Muscle of back (tissue), 3 donors: ENCODE measurements at regions not wholly inside any gene's neighbourhood (a gene's known extent, or its start where the extent isn't known, plus 50 kb on each side); places are given as distances from the start of the nearest gene placed in this dataset.
"Not testable (repeated sequence)": the region's sequence is repeated elsewhere in the genome, so short reads cannot be mapped to it uniquely, and the experiment has no call there.

Experiments
- DNase-seq, 3 donors: peaks; one replicate each; pipeline versions ENCODE4 v3.0.0 to v3.0.0-alpha.2; 2013

DNA sequence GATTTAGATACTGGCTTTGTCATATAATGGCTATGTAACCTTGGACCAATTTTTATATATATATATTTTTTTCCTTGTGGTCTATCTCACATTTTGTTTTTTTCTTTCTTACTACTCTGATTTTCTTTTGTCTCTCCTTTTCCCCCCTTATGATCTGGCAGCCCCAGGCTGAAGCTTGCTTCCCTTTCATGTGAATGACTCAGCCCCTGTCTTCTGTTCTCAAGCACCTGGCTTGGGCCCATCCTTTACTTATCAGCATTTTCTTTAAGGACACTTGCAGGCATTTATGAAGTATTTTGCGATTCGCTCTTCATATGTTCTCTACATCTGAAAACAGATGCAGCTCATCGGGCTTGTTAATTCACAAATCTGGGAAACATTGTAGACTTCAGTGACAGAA, 163.6 kb downstream of the SPRY2 start:
- no peak for DNase-seq

GRCh38 chr13:80173224-80173623, 167.7 kb downstream of the SPRY2 start:
- peak in 1 of 3 donors; percentile 31 for DNase-seq

DNA sequence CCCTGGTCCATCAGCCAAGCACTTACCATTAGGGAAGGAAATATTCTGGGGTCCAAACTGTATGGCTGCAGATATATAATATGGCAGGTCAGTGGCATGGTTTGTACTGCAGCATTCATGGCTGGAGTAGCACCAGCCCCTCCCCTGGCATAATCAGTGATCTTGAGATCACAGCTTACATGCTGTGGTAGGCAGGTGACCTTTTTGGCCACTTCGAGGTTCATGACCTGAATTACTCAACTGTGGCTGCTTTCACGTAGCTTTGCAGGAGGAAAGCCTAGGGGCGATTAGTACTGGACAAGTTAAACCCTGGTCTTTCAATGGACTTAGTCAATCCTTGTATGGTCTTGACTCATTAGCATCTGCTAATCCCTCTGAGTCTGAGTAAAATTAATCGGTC, 169.8 kb downstream of the SPRY2 start:
- no peak for DNase-seq

- DNase-seq, result peak in 1 of 3 donors; percentile 22
These were observed 172.7 kb downstream of the SPRY2 start for GRCh38 chr13:80168089-80168850.

- DNase-seq, result no peak
These were observed 174.6 kb downstream of the SPRY2 start for GRCh38 chr13:80166352-80166751.

GRCh38 chr13:80164462-80164861, 176.5 kb downstream of the SPRY2 start:
- DNase-seq, result peak in 2 of 3 donors; percentile 27 to 45

DNA sequence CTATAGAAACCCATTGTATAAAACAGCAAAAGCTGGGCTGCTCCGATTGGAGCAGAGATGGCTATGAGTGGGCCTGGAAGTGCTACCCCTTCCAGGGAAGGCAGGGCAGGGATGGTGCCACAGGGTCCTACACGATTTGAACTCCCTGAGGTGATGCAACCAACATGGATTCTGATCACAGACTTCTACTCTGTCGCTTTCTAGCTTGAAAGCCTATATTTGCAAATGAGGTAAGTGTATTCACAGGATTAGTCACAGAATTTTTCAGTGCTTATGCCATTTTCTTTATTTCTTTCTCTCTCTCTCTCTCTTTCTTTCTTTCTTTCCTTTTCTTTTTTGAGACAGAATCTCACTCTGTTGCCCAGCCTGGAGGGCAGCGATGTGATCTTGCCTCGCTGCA, 179.0 kb downstream of the SPRY2 start:
- DNase-seq, result no peak

DNA sequence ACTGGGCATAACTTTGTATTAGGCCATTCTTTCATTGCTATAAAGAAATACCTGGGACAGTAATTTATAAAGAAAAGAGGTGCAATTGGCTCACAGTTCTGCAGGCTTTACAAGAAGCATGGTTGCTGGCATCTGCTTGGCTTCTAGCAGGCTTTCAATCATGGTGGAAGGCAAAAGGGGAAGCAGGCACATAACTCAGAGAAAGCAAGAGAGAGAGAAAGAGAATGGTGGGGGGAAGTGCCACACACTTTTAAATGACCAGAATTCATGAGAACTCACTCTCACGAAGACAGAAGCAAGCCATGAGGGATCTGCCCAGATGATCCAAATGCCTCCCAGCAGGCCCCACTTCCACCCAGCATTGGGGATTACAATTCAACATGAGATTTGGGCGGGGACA, 179.7 kb downstream of the SPRY2 start:
- no peak for DNase-seq

GRCh38 chr13:80160110-80160509, 180.8 kb downstream of the SPRY2 start:
- no peak for DNase-seq

- peak in 2 of 3 donors; percentile 37 to 73 for DNase-seq
These were observed 183.5 kb downstream of the SPRY2 start for GRCh38 chr13:80157261-80157932.

GRCh38 chr13:80152142-80152541, 188.8 kb downstream of the SPRY2 start:
- not testable (repeated sequence) for DNase-seq

DNA sequence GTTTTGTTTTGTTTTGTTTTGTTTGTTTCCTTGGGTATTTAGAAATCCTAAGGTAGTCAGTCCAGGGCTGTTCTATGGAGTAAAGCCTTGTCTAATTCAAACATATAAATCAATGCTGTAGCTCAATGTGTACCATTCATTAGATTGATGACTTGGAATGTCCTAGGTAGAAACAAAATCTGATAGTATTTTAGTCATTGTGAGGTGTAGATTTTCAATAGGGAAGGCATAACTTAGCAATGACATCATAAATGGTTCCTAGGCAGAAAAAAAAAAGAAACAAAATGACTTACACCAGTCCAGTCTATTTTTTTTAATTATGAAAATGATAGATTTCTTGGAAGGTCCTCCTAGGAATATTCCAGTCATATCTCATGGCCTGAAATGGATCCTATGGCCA, 189.9 kb downstream of the SPRY2 start:
- no peak for DNase-seq

GRCh38 chr13:80149736-80150135, 191.2 kb downstream of the SPRY2 start:
- no peak for DNase-seq

GRCh38 chr13:80145171-80145690, 195.7 kb downstream of the SPRY2 start:
- peak in 1 of 3 donors; percentile 36 for DNase-seq

DNA sequence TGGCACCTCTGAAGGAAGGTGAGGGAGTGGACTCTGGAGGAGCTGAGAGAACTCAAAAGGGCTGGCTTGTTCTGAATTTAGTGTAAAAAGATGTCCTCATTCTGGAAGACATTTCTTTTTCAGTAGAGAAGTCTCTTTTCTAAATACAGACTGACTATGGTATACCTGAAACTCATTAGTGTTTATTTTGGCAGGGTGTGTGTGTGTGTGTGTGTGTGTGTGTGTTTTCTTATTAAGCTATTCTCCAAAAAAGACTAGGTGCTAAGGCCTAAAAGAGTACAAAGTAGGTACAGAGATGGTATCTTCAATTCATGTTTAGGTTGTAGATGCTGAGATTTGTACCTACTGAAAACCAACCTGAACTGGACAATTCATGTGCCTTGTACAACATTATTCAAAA, 196.4 kb downstream of the SPRY2 start:
- DNase-seq, result no peak

GRCh38 chr13:80141123-80141849, 199.6 kb downstream of the SPRY2 start:
- DNase-seq, result peak; percentile 61 to 85 (median 78)

DNA sequence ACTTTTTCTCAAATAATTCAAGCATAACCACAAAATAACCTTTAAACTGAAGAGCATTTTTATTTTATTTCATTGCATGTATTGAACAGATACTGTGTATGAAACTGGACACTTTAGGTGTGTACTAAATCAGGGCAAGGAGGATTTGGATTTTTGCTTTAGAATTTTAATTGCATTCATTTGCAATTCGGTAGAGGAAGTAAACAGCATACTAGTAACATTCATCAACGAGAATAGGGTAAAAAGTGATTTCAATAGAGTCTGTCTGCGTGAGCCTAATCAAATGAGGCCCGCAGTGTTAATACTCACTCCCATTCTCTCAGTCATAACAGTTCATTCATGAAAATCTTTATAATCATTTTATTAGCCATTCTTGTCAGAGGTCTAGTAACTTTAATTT, 200.2 kb downstream of the SPRY2 start:
- DNase-seq, result no peak

DNA sequence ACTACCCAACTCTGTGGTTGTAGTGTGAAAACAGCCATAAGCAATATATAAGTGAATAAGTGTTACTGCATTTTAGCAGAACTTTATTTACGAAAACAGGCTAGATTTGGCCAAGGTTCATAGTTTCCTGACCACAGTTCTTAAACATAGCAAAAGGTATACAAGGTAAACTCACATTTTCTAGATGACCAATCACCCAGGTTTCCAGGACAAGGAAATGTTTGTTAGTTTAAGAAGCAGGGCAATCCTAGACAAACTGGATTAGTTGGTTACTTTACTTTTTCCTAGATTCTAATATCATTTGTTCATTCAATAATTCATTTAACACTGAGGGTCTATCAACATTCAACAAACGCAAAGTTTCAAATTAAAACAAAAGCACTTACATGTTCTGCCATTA, 201.7 kb downstream of the SPRY2 start:
- no peak for DNase-seq

GRCh38 chr13:80137994-80138393, 202.9 kb downstream of the SPRY2 start:
- DNase-seq, result peak in 1 of 3 donors; percentile 34

DNA sequence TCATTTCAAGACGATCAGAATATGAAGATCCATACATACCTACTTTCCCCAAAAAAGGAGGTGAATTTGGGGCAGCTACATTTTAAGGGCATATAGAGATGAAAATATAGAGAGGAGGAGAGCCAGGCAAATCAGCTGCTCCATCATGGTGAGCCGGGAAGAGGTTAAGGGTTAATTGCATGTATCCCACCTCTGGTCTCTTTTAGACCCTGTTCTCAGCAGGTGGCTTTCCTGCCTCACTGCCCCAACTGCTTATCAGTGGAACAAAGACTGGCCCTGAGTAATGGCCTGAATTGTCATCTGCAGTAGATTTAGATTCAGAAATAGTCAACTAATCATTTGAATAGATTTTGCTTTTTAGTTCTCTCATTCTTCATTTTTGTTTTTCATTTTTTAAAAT, 206.6 kb downstream of the SPRY2 start:
- DNase-seq, result no peak

DNA sequence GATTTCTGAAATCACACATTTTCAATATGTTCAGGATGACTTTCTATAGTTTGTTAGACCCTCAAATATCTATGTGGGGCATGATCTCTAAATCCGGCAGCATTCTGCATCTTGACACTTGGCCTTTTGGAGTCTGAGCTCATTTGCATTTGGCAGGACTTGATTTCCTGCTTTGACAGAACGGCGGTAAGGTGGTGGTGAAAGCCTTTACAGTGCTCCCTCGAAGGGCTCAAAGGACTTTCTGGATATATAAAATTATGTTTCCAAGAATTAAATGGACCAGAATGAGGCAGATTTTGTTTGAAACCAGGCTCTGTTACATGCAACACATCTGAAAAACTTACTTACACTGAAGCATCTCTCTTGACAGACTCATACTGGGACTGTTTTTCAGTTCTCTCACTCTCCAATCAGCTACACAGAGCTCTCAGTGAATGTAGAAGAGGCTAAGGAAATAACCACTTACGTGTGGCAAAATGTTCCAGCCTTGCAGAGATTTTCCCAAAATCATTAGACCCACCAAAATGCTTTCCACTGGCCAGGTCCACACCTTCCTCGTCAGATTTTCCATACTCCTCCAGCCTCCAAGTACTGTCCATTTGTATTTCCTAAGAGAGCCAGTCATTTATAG, 207.2 kb downstream of the SPRY2 start:
- DNase-seq, result peak in 2 of 3 donors; percentile 50 to 77
